Vagina (tissue), 2 donors: ENCODE measurements at regions not wholly inside any gene's neighbourhood (a gene's known extent, or its start where the extent isn't known, plus 50 kb on each side); places are given as distances from the start of the nearest gene placed in this dataset.
A peak's percentile ranks its signal among the peaks of the same experiment; 100 is the strongest.

Experiments
- DNase-seq, 2 donors: peaks; one replicate each; pipeline ENCODE4 v3.0.0-alpha.2; 2017; ENCODE audit errors: extremely low spot score in 2 of 2
- H3K27ac ChIP-seq: fragments of 200-600 bp; sonication (generic); one replicate; pipeline ENCODE4 v1.5.1; 2019
- H3K27me3 ChIP-seq: fragments of 200-600 bp; sonication (generic); one replicate; pipeline ENCODE4 v1.5.1; 2019
- H3K36me3 ChIP-seq, 2 donors: fragments of 200-600 bp; sonication (generic); one replicate each; pipeline ENCODE4 v1.5.1; 2017 to 2019
- H3K4me1 ChIP-seq: fragments of 200-600 bp; sonication (generic); one replicate; pipeline ENCODE4 v1.5.1; 2019
- H3K4me3 ChIP-seq, 2 donors: fragments of 200-600 bp; sonication (generic); 1 replicate in 1 of 2; 2 replicates in 1 of 2; pipeline ENCODE4 v1.5.1; 2016 to 2019
- H3K9me3 ChIP-seq: fragments of 200-600 bp; sonication (generic); one replicate; pipeline ENCODE4 v1.5.1; 2019
- CTCF ChIP-seq, 3 experiments: fragments of 450-650 bp in 2 of 3; fragments of 200-600 bp in 1 of 3; sonication (generic) in 1 of 3; IDR thresholded peaks; one replicate each; pipeline ENCODE4 v1.5.1; 2017 to 2019; ENCODE audit warnings: antibody characterized with exemption in 3 of 3, mild to moderate bottlenecking in 2 of 3, moderate library complexity in 2 of 3
- POLR2A ChIP-seq, 2 donors: fragments of 450-650 bp; IDR thresholded peaks; one replicate each; pipeline ENCODE4 v1.6.1; 2017; ENCODE audit warnings: antibody characterized with exemption in 2 of 2, mild to moderate bottlenecking in 2 of 2, moderate library complexity in 2 of 2
- POLR2AphosphoS5 ChIP-seq, 2 donors: sonication (generic); formaldehyde crosslinking; IDR thresholded peaks; one replicate each; pipeline ENCODE4 v1.9.0; 2017; ENCODE audit warnings: antibody characterized with exemption in 2 of 2, mild to moderate bottlenecking in 2 of 2, low read depth in 1 of 2; ENCODE audit not compliant: insufficient read depth in 1 of 2
- intact Hi-C: fragments of 100-400 bp; cut with DNase I; formaldehyde crosslinking; loops from one replicate; pipeline ENCODE4 v1.15.1; 2023

- Histone ChIP-seq H3K4me3 (peak overlapping the region; percentile 48 to 67), H3K27me3 (no peaks in the 10 kb centered on the region), H3K36me3 (no peaks in the 10 kb centered on the region), H3K27ac (peak overlapping the region; percentile 78), H3K9me3 (no peaks in the 10 kb centered on the region), H3K4me1 (peaks cover 19% of the 10 kb centered on the region)
- DNase-seq = no peak
- intact Hi-C loops = loop anchor here (10.0 kb wide), 1 partner anchor 323 kb away; the partner anchor contains the start of gene SOD3
- no peak for TF ChIP-seq POLR2AphosphoS5 (IDR thresholded peaks at IDR 0.05; ENCODE audit: insufficient read depth in 1 of 2, low read depth in 1 of 2)
- no peak for TF ChIP-seq CTCF (IDR thresholded peaks at IDR 0.05)
- no peak for TF ChIP-seq POLR2A (IDR thresholded peaks at IDR 0.05)
Observed at GRCh38 chr4:24471486-24472160, 112.7 kb downstream of the DHX15 start.

- no peak for DNase-seq
- peak overlapping the region; percentile 48 to 67 for H3K4me3 ChIP-seq
- no peaks in the 10 kb centered on the region for H3K9me3 ChIP-seq
- intact Hi-C loops = loop anchor here (10.0 kb wide), 1 partner anchor 324 kb away; the partner anchor contains the start of gene SOD3
- H3K27me3 ChIP-seq = no peaks in the 10 kb centered on the region
- peaks cover 19% of the 10 kb centered on the region for H3K4me1 ChIP-seq
- H3K27ac ChIP-seq = peak overlapping the region; percentile 78
- no peaks in the 10 kb centered on the region for H3K36me3 ChIP-seq
- peak in 1 of 2 donors; percentile 2 for TF ChIP-seq POLR2AphosphoS5 (IDR thresholded peaks at IDR 0.05; ENCODE audit: insufficient read depth in 1 of 2, low read depth in 1 of 2)
- no peak for TF ChIP-seq CTCF (IDR thresholded peaks at IDR 0.05)
Observed at GRCh38 chr4:24470666-24471485, 113.5 kb downstream of the DHX15 start.

GRCh38 chr4:24468071-24468470 is 116.3 kb downstream of the DHX15 start:
- intact Hi-C loops = no loop called here
- no peaks in the 10 kb centered on the region for H3K27me3 ChIP-seq

GRCh38 chr4:24464566-24464965 is 119.8 kb downstream of the DHX15 start:
- no peaks in the 10 kb centered on the region for H3K4me1 ChIP-seq
- TF ChIP-seq POLR2A (IDR thresholded peaks at IDR 0.05) (no peak), CTCF (IDR thresholded peaks at IDR 0.05) (no peak), POLR2AphosphoS5 (IDR thresholded peaks at IDR 0.05; ENCODE audit: insufficient read depth in 1 of 2, low read depth in 1 of 2) (no peak)

More at GRCh38 chr4:24468071-24468470, 116.3 kb downstream of the DHX15 start:
- Histone ChIP-seq H3K9me3 (no peaks in the 10 kb centered on the region), H3K36me3 (no peaks in the 10 kb centered on the region), H3K4me1 (peaks cover 19% of the 10 kb centered on the region), H3K27ac (no peak overlapping the region), H3K4me3 (no peak overlapping the region)
- no peak for DNase-seq
- no peak for TF ChIP-seq CTCF (IDR thresholded peaks at IDR 0.05)
- no peak for TF ChIP-seq POLR2A (IDR thresholded peaks at IDR 0.05)
- TF ChIP-seq POLR2AphosphoS5 (IDR thresholded peaks at IDR 0.05; ENCODE audit: insufficient read depth in 1 of 2, low read depth in 1 of 2) = no peak

More at GRCh38 chr4:24464566-24464965, 119.8 kb downstream of the DHX15 start:
- H3K27me3 ChIP-seq = no peaks in the 10 kb centered on the region
- DNase-seq = peak in 1 of 2 donors; percentile 16
- H3K9me3 ChIP-seq = no peaks in the 10 kb centered on the region
- H3K27ac ChIP-seq = no peak overlapping the region
- no peaks in the 10 kb centered on the region for H3K36me3 ChIP-seq
- H3K4me3 ChIP-seq = no peak overlapping the region
- intact Hi-C loops = no loop called here
